DMS79 treated with DMSO at 0.1 percent for 48 hours (cell line): ENCODE measurements at regions not wholly inside any gene's neighbourhood (a gene's known extent, or its start where the extent isn't known, plus 50 kb on each side); places are given as distances from the start of the nearest gene placed in this dataset.

ENCODE experiments used
- DNase-seq: peaks from one replicate; lab custom pipeline; 2025; lab: John Stamatoyannopoulos, UW

GRCh38 chrX:20320461-20321159 lies 53.9 kb upstream of the RPS6KA3 start:
- no peak for DNase-seq

- DNase-seq, result no peak
Observed at GRCh38 chrX:20319054-20319453, 52.3 kb upstream of the RPS6KA3 start.

- no peak for DNase-seq
Observed at GRCh38 chrX:20317873-20318272, 51.2 kb upstream of the RPS6KA3 start.
